ENCODE measurements at regions not wholly inside any gene's neighbourhood (a gene's known extent, or its start where the extent isn't known, plus 50 kb on each side); places are given as distances from the start of the nearest gene placed in this dataset.

- Histone ChIP-seq H3K79me1 (ENCODE audit: low read depth, low read length) (no peaks in the 10 kb centered on the region), H3K18ac (ENCODE audit: extremely low read depth, low read length) (no peak overlapping the region), H3K9ac (replicated peaks in 1 of 4; ENCODE audit: extremely low read depth in 1 of 4, low read depth in 3 of 4, low read length in 3 of 4) (no peak overlapping the region), H3K14ac (ENCODE audit: insufficient read length) (no peak overlapping the region), H2AFZ (ENCODE audit: low read length) (no peak overlapping the region), H3K27me3 (replicated peaks in 1 of 4; ENCODE audit: control insufficient read depth in 3 of 4, extremely low read depth in 1 of 4, insufficient read depth in 3 of 4, low read length in 3 of 4) (no peaks in the 10 kb centered on the region), H2BK20ac (ENCODE audit: low read length) (no peak overlapping the region), H3K36me3 (ENCODE audit: control insufficient read depth in 2 of 4, insufficient read depth in 4 of 4, low read length in 3 of 4) (no peaks in the 10 kb centered on the region), H3K4me2 (ENCODE audit: insufficient read depth in 1 of 2, low read depth in 2 of 2, low read length in 2 of 2) (no peak overlapping the region), H3K27ac (ENCODE audit: low read depth, low read length) (no peak overlapping the region), H4K5ac (ENCODE audit: insufficient read length, low read depth, low read length) (no peak overlapping the region), H4K91ac (replicated peaks; ENCODE audit: insufficient read length, low read length) (no peak overlapping the region), H3K9me3 (ENCODE audit: insufficient read depth in 2 of 2, low read depth in 1 of 2, low read length in 1 of 2) (no peaks in the 10 kb centered on the region), H3K23ac (ENCODE audit: insufficient read length) (no peak overlapping the region), H3K4me1 (replicated peaks in 1 of 4; ENCODE audit: control insufficient read depth in 3 of 4, insufficient read depth in 4 of 4, low read length in 3 of 4) (no peaks in the 10 kb centered on the region), H4K8ac (ENCODE audit: extremely low read depth, insufficient read depth, low read length) (no peak overlapping the region), H2BK12ac (ENCODE audit: low read depth, low read length) (no peak overlapping the region), H4K20me1 (replicated peaks in 1 of 2; ENCODE audit: control insufficient read depth in 1 of 2, insufficient read depth in 2 of 2, low read length in 2 of 2) (no peaks in the 10 kb centered on the region), H3K56ac (replicated peaks; ENCODE audit: insufficient read length, low read depth, low read length) (no peak overlapping the region), H3K79me2 (ENCODE audit: control insufficient read depth in 1 of 2, insufficient read depth in 2 of 2, low read length in 2 of 2) (no peaks in the 10 kb centered on the region), H3K23me2 (ENCODE audit: low read depth, low read length) (no peaks in the 10 kb centered on the region), H3K4me3 (ENCODE audit: extremely low read depth in 1 of 4, insufficient read depth in 2 of 4, low read depth in 3 of 4, low read length in 4 of 4) (no peak overlapping the region), H2BK120ac (replicated peaks; ENCODE audit: low read depth, low read length) (no peak overlapping the region), H2BK15ac (ENCODE audit: low read length) (no peak overlapping the region), H2BK5ac (ENCODE audit: low read depth, low read length) (no peak overlapping the region), H2AK5ac (ENCODE audit: low read depth, low read length) (no peak overlapping the region), H3K4ac (replicated peaks; ENCODE audit: insufficient read length, low read depth, low read length) (no peak overlapping the region)
- DNase-seq (ENCODE audit: low read depth in 1 of 2, low spot score in 2 of 2) (no peak), FAIRE-seq (no peak)
- POLR2A ChIA-PET (ENCODE audit: partially characterized antibody): no interaction called here
- CTCF ChIA-PET (ENCODE audit: partially characterized antibody): interaction anchor here (0.9 to 3.1 kb wide), 2 partner anchors 16 to 37 kb away, joined by 4 to 11 read pairs; no protein-coding TSS in a partner anchor
- WGBS, 2 experiments (ENCODE audit: extremely low coverage in 1 of 2, insufficient coverage in 1 of 2, insufficient read length in 1 of 2, insufficient replicate concordance in 2 of 2, low coverage in 1 of 2, low lambda C conversion rate in 2 of 2, missing lambda C conversion rate in 1 of 2): 93% methylated on average over 7 of the region's 7 CpGs; no CpG with 5 or more reads in 1 of the 2 experiments
- TF ChIP-seq SP4 (IDR thresholded peaks at IDR 0.05; ENCODE audit: low read length) (no peak), NRF1 (IDR thresholded peaks at IDR 0.05; ENCODE audit: low read depth, low read length) (no peak), CTCF (IDR thresholded peaks at IDR 0.05; ENCODE audit: control extremely low read depth in 1 of 3, insufficient read depth in 1 of 3, low read depth in 1 of 3, low read length in 3 of 3) (peak in 2 of 3 experiments; percentile 21 to 33; a peak in 2 of 4 replicates), RAD21 (IDR thresholded peaks at IDR 0.05 in 1 of 2, conservative IDR thresholded peaks at IDR 0.05 in 1 of 2; ENCODE audit: low read depth in 2 of 2, low read length in 2 of 2) (peak; percentile 23 to 44)
Measured at GRCh38 chr6:150670311-150670710, 70.6 kb downstream of the PLEKHG1 start.

All from H1 (cell line).